Hepatocyte (in vitro differentiated cells): ENCODE measurements at regions not wholly inside any gene's neighbourhood (a gene's known extent, or its start where the extent isn't known, plus 50 kb on each side); places are given as distances from the start of the nearest gene placed in this dataset.

Source experiments
- DNase-seq: peaks from one replicate; pipeline ENCODE4 v3.0.0-alpha.2; 2016; ENCODE audit warnings: low spot score
- H2AFZ ChIP-seq: fragments of 200-600 bp; sonication (generic); 2 replicates; pipeline ENCODE4 v1.6.0; 2016; ENCODE audit warnings: antibody characterized with exemption, mild to moderate bottlenecking
- H3K27ac ChIP-seq: fragments of 200-600 bp; sonication (generic); 2 replicates; pipeline ENCODE4 v1.5.1; 2016; ENCODE audit warnings: mild to moderate bottlenecking
- H3K27me3 ChIP-seq: fragments of 200-600 bp; sonication (generic); 2 replicates; pipeline ENCODE4 v1.6.1; 2016
- H3K36me3 ChIP-seq: fragments of 200-600 bp; sonication (generic); replicated peaks from 2 replicates; pipeline ENCODE4 v1.5.1; 2016; ENCODE audit warnings: low read depth; ENCODE audit not compliant: insufficient read depth
- H3K4me1 ChIP-seq: fragments of 200-600 bp; sonication (generic); 2 replicates; pipeline ENCODE4 v1.5.1; 2016; ENCODE audit warnings: mild to moderate bottlenecking, moderate library complexity; ENCODE audit not compliant: insufficient read depth
- H3K4me2 ChIP-seq: fragments of 200-600 bp; sonication (generic); 2 replicates; pipeline ENCODE4 v1.6.0; 2016
- H3K4me3 ChIP-seq: fragments of 200-600 bp; sonication (generic); 2 replicates; pipeline ENCODE4 v1.5.1; 2016; ENCODE audit warnings: mild to moderate bottlenecking
- H3K79me2 ChIP-seq: fragments of 200-600 bp; sonication (generic); 2 replicates; pipeline ENCODE4 v1.6.0; 2017; ENCODE audit warnings: mild to moderate bottlenecking
- H3K9me2 ChIP-seq: fragments of 200-600 bp; sonication (generic); replicated peaks from 2 replicates; pipeline ENCODE4 v1.6.0; 2017; ENCODE audit warnings: mild to moderate bottlenecking; ENCODE audit not compliant: insufficient read depth
- H3K9me3 ChIP-seq: fragments of 200-600 bp; sonication (generic); 2 replicates; pipeline ENCODE4 v1.5.1; 2016; ENCODE audit warnings: low read depth, mild to moderate bottlenecking
- H4K20me1 ChIP-seq: fragments of 200-600 bp; sonication (generic); 2 replicates; pipeline ENCODE4 v1.6.0; 2016; ENCODE audit warnings: mild to moderate bottlenecking; ENCODE audit not compliant: insufficient read depth, poor library complexity, severe bottlenecking
- EZH2 ChIP-seq: fragments of 200-600 bp; sonication (generic); IDR thresholded peaks from 2 replicates; pipeline ENCODE4 v1.6.1; 2016; ENCODE audit warnings: antibody characterized with exemption, mild to moderate bottlenecking, borderline replicate concordance
- EZH2phosphoT487 ChIP-seq: fragments of 200-600 bp; sonication (generic); IDR thresholded peaks from one replicate; pipeline ENCODE4 v1.6.1; 2018; ENCODE audit warnings: antibody characterized with exemption, mild to moderate bottlenecking, low read depth, moderate library complexity; ENCODE audit not compliant: unreplicated experiment, severe bottlenecking
- WGBS: methylation state at CpG from one replicate; pipeline ENCODE4 v1.1.6; 2016; ENCODE audit warnings: low lambda C conversion rate; ENCODE audit errors: missing lambda C conversion rate; 5-methylcytosine and 5-hydroxymethylcytosine counted together
- TF ChIP-seq, protein P1 (sequence below): fragments of 200-600 bp; sonication (generic); IDR thresholded peaks from 2 replicates; pipeline ENCODE4 v1.5.1; 2016; ENCODE audit warnings: antibody characterized with exemption, mild to moderate bottlenecking; ENCODE audit not compliant: poor library complexity

DNA sequence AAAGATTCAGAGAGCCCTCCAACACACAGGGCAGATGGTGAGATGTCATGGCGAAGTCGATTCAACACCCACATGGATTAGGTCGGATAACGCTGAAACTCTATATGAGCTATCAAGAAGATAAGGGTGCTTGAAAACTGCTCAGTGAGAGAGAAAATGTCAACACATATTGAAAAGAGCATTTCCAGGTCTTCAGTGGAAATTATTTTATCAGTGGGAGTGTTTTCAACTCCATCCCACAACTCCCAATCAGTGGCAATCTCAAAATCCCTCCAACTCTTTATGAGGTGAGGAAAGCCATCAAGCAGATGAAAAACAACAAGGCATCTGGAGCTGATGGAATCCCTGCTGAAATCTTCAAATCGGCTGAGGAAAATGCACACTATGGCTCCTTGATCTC, 104.5 kb upstream of the KLHL14 start:
- H3K4me1 ChIP-seq, result no peaks in the 10 kb centered on the region
- no peaks in the 10 kb centered on the region for H3K36me3 ChIP-seq
- H3K4me2 ChIP-seq, result no peak overlapping the region
- H2AFZ ChIP-seq, result no peak overlapping the region
- no peaks in the 10 kb centered on the region for H3K9me3 ChIP-seq
- TF ChIP-seq EZH2 (no peak), EZH2phosphoT487 (no peak)
- TF ChIP-seq, protein P1, sequence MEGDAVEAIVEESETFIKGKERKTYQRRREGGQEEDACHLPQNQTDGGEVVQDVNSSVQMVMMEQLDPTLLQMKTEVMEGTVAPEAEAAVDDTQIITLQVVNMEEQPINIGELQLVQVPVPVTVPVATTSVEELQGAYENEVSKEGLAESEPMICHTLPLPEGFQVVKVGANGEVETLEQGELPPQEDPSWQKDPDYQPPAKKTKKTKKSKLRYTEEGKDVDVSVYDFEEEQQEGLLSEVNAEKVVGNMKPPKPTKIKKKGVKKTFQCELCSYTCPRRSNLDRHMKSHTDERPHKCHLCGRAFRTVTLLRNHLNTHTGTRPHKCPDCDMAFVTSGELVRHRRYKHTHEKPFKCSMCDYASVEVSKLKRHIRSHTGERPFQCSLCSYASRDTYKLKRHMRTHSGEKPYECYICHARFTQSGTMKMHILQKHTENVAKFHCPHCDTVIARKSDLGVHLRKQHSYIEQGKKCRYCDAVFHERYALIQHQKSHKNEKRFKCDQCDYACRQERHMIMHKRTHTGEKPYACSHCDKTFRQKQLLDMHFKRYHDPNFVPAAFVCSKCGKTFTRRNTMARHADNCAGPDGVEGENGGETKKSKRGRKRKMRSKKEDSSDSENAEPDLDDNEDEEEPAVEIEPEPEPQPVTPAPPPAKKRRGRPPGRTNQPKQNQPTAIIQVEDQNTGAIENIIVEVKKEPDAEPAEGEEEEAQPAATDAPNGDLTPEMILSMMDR, result no peak
- H3K27ac ChIP-seq, result no peak overlapping the region
- H3K4me3 ChIP-seq, result no peak overlapping the region
- 48% methylated on average over 5 of the region's 5 CpGs for WGBS
- no peaks in the 10 kb centered on the region for H3K27me3 ChIP-seq
- no peaks in the 10 kb centered on the region for H4K20me1 ChIP-seq
- no peak for DNase-seq
- H3K79me2 ChIP-seq, result no peaks in the 10 kb centered on the region
- no peaks in the 10 kb centered on the region for H3K9me2 ChIP-seq

DNA sequence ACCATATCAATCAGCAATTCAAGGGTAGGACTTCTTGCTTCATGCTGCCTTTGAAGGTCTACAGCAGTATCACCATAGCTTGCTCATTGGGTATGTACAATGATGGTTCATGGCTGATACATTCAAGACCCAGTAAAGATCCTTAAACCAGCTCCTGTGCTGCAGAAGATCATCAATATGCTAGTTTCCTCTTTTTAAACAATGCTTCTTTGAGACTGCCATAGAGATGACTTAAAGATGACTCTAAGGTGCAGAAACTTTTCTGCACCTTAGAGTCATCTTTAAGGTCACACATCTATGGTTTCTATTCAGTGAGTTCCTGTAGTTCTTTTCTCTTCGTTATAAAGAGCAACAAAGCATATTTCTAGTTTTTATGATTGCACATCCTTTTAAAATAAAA, 102.8 kb upstream of the KLHL14 start:
- Histone ChIP-seq H2AFZ (no peak overlapping the region), H3K4me3 (no peak overlapping the region), H3K36me3 (no peaks in the 10 kb centered on the region), H3K79me2 (no peaks in the 10 kb centered on the region), H3K4me1 (no peaks in the 10 kb centered on the region), H3K4me2 (no peak overlapping the region), H3K27ac (no peak overlapping the region), H4K20me1 (no peaks in the 10 kb centered on the region), H3K9me2 (no peaks in the 10 kb centered on the region), H3K27me3 (no peaks in the 10 kb centered on the region), H3K9me3 (no peaks in the 10 kb centered on the region)
- DNase-seq, result no peak
- TF ChIP-seq EZH2 (no peak), EZH2phosphoT487 (no peak)
- TF ChIP-seq, protein P1, result no peak
- WGBS, result 87% methylated on average over 1 of the region's 1 CpG

DNA sequence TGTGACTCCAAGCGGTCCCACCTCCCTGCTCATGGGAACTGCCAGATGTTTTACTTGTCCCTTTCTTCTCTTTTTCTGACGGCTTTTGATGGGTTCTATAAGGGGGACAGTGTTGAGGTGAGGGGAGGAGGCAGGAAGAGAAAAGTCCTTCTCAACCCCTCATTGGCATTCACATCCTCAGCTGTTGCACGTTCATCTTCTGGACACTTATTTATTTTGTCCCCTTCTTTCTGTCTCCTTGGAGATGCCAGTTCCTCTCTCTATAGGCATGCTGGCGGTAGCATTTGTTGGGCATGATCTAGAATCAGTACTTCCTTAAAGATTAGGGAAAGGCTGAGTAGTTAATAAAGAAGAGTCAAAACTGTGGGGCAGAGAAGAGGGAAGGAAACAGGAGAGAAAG, 99.0 kb upstream of the KLHL14 start:
- H3K79me2 ChIP-seq, result no peaks in the 10 kb centered on the region
- no peak overlapping the region for H3K27ac ChIP-seq
- H4K20me1 ChIP-seq, result no peaks in the 10 kb centered on the region
- H3K4me2 ChIP-seq, result no peak overlapping the region
- WGBS, result 96% methylated on average over 4 of the region's 4 CpGs
- TF ChIP-seq EZH2phosphoT487 (no peak), EZH2 (no peak)
- TF ChIP-seq, protein P1, result no peak
- H3K4me1 ChIP-seq, result peaks cover 4% of the 10 kb centered on the region
- peaks cover 5% of the 10 kb centered on the region for H3K27me3 ChIP-seq
- no peak overlapping the region for H3K4me3 ChIP-seq
- no peaks in the 10 kb centered on the region for H3K9me2 ChIP-seq
- no peak overlapping the region for H2AFZ ChIP-seq
- H3K9me3 ChIP-seq, result no peaks in the 10 kb centered on the region
- H3K36me3 ChIP-seq, result no peaks in the 10 kb centered on the region
- no peak for DNase-seq

DNA sequence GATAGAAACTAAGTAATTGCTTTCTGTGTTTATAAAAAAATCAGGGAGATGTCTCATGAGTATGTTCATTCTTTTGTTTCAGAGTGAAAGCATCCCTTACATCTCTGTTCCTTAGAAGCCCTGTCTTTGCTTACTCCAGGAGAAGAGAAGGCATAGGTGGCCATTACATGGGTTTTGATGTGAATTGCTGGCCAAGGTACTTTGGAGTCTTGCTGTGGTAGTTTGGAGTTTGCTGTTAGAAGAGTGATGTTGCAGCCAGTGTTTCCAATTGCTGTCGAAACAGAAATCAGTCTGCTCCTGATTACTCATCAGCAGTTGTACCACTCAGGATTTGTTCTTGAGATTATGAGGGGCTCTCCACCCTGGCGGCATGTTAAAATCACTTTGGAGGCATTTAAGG, 97.8 kb upstream of the KLHL14 start:
- peaks cover 4% of the 10 kb centered on the region for H3K4me1 ChIP-seq
- H3K27me3 ChIP-seq, result peaks cover 5% of the 10 kb centered on the region
- H3K36me3 ChIP-seq, result no peaks in the 10 kb centered on the region
- no peak overlapping the region for H2AFZ ChIP-seq
- DNase-seq, result no peak
- H4K20me1 ChIP-seq, result no peaks in the 10 kb centered on the region
- no peaks in the 10 kb centered on the region for H3K79me2 ChIP-seq
- no peak overlapping the region for H3K4me2 ChIP-seq
- no peaks in the 10 kb centered on the region for H3K9me3 ChIP-seq
- 66% methylated on average over 2 of the region's 2 CpGs for WGBS
- H3K27ac ChIP-seq, result no peak overlapping the region
- TF ChIP-seq, protein P1, result no peak
- TF ChIP-seq EZH2 (no peak), EZH2phosphoT487 (no peak)
- no peak overlapping the region for H3K4me3 ChIP-seq
- H3K9me2 ChIP-seq, result no peaks in the 10 kb centered on the region
